B cell (primary cell): ENCODE measurements at regions not wholly inside any gene's neighbourhood (a gene's known extent, or its start where the extent isn't known, plus 50 kb on each side); places are given as distances from the start of the nearest gene placed in this dataset.
"Not testable (repeated sequence)": the region's sequence is repeated elsewhere in the genome, so short reads cannot be mapped to it uniquely, and the experiment has no call there.

Experiments
- ATAC-seq: fragments of 200-7000 bp; cut with Tn5 transposase; one replicate; pipeline ENCODE4 v1.10.0; 2021; ENCODE audit warnings: low read depth, mild to moderate bottlenecking, moderate number of reproducible peaks, moderate library complexity
- CTCF ChIA-PET: fragments of 350-600 bp; sonication (Branson Sonifier 250); formaldehyde crosslinking; loops from one replicate; lab custom pipeline; 2021; ENCODE audit warnings: antibody characterized with exemption, inconsistent platforms; lab: Charles Lee
- POLR2A ChIA-PET: fragments of 350-600 bp; sonication (Branson Sonifier 250); formaldehyde crosslinking; loops from one replicate; lab custom pipeline; 2021; ENCODE audit warnings: antibody characterized with exemption; lab: Charles Lee
- DNase-seq: peaks from one replicate; pipeline ENCODE4 v3.0.0; 2013
- H2AFZ ChIP-seq: 2 replicates; pipeline ENCODE4 v1.6.1; 2012; ENCODE audit warnings: mild to moderate bottlenecking, low read depth, low read length; ENCODE audit not compliant: insufficient read depth, poor library complexity, severe bottlenecking
- H3K27ac ChIP-seq, 2 donors: 1 replicate in 1 of 2; 2 replicates in 1 of 2; pipeline ENCODE4 v1.5.1; 2012 to 2013; ENCODE audit warnings: low read length in 2 of 2, mild to moderate bottlenecking in 2 of 2, moderate library complexity in 1 of 2
- H3K27me3 ChIP-seq, 4 experiments: fragments of 200-600 bp in 1 of 4; sonication (generic) in 1 of 4; replicated peaks in 1 of 4; 1 replicate in 2 of 4; 2 replicates in 2 of 4; pipeline versions ENCODE4 v1.6.1 to v1.7.0; 2013 to 2016; ENCODE audit warnings: low read length in 3 of 4, mild to moderate bottlenecking in 2 of 4, mixed read lengths in 1 of 4, moderate library complexity in 1 of 4; ENCODE audit not compliant: insufficient read depth in 4 of 4, control insufficient read depth in 3 of 4; ENCODE audit errors: control extremely low read depth in 1 of 4
- H3K36me3 ChIP-seq, 2 experiments: replicated peaks in 1 of 2; 1 replicate in 1 of 2; 2 replicates in 1 of 2; pipeline versions ENCODE4 v1.6.1 to v1.7.1; 2013; ENCODE audit warnings: low read length in 1 of 2; ENCODE audit not compliant: insufficient read depth in 2 of 2, control insufficient read depth in 1 of 2; ENCODE audit errors: control extremely low read depth in 1 of 2, extremely low read depth in 1 of 2
- H3K4me1 ChIP-seq, 2 donors: fragments of 200-600 bp in 1 of 2; sonication (generic) in 1 of 2; 1 replicate in 1 of 2; 2 replicates in 1 of 2; pipeline versions ENCODE4 v1.5.1 to v1.6.1; 2013 to 2017; ENCODE audit warnings: low read length in 2 of 2; ENCODE audit not compliant: control insufficient read depth in 2 of 2, insufficient read depth in 2 of 2
- H3K4me2 ChIP-seq: replicated peaks from 2 replicates; pipeline ENCODE3; 2012; ENCODE audit warnings: mild to moderate bottlenecking, low read depth, low read length; ENCODE audit not compliant: poor library complexity, severe bottlenecking
- H3K4me3 ChIP-seq, 5 experiments: fragments of 200-600 bp in 1 of 5; sonication (generic) in 1 of 5; 1 replicate in 3 of 5; 2 replicates in 2 of 5; pipeline versions ENCODE4 v1.5.1 to v1.7.0; 2011 to 2016; ENCODE audit warnings: low read length in 4 of 5, mild to moderate bottlenecking in 4 of 5, low read depth in 2 of 5, control low read depth in 1 of 5, moderate library complexity in 1 of 5; ENCODE audit not compliant: insufficient read depth in 1 of 5; ENCODE audit errors: control extremely low read depth in 1 of 5, extremely low read depth in 1 of 5
- H3K79me2 ChIP-seq: fragments of 200-600 bp; sonication (generic); one replicate; pipeline ENCODE4 v1.6.0; 2016; ENCODE audit warnings: low read length; ENCODE audit not compliant: control insufficient read depth, insufficient read depth
- H3K9ac ChIP-seq: fragments of 200-600 bp; sonication (generic); 2 replicates; pipeline ENCODE4 v1.6.1; 2017; ENCODE audit warnings: mild to moderate bottlenecking, low read length, moderate library complexity
- H3K9me3 ChIP-seq, 3 donors: one replicate each; pipeline versions ENCODE4 v1.6.1 to v1.7.1; 2013; ENCODE audit warnings: low read length in 2 of 3; ENCODE audit not compliant: control insufficient read depth in 2 of 3, insufficient read depth in 1 of 3; ENCODE audit errors: control extremely low read depth in 1 of 3
- H4K20me1 ChIP-seq: 2 replicates; pipeline ENCODE4 v1.6.0; 2012; ENCODE audit warnings: mild to moderate bottlenecking, low read length; ENCODE audit not compliant: insufficient read depth, control insufficient read depth, poor library complexity, severe bottlenecking
- H3K27ac Mint-ChIP-seq: one replicate; pipeline ENCODE4 v1.8.0; 2021; ENCODE audit warnings: mixed read lengths
- H3K27me3 Mint-ChIP-seq: one replicate; pipeline ENCODE4 v1.8.0; 2021; ENCODE audit warnings: mixed read lengths
- H3K4me1 Mint-ChIP-seq: one replicate; pipeline ENCODE4 v1.8.0; 2021; ENCODE audit warnings: mixed read lengths
- H3K4me3 Mint-ChIP-seq: one replicate; pipeline ENCODE4 v1.8.0; 2021; ENCODE audit warnings: mixed read lengths
- H3K9me3 Mint-ChIP-seq: one replicate; pipeline ENCODE4 v1.8.0; 2022; ENCODE audit warnings: mixed read lengths; ENCODE audit not compliant: insufficient read depth
- WGBS: methylation state at CpG from one replicate; pipeline ENCODE4 v1.1.5; 2013; ENCODE audit warnings: missing lambda C conversion rate; ENCODE audit not compliant: insufficient coverage; 5-methylcytosine and 5-hydroxymethylcytosine counted together
- intact Hi-C: fragments of 100-400 bp; cut with micrococcal nuclease; formaldehyde crosslinking; loops from one replicate; pipeline ENCODE4 v1.10.0; 2022

DNA sequence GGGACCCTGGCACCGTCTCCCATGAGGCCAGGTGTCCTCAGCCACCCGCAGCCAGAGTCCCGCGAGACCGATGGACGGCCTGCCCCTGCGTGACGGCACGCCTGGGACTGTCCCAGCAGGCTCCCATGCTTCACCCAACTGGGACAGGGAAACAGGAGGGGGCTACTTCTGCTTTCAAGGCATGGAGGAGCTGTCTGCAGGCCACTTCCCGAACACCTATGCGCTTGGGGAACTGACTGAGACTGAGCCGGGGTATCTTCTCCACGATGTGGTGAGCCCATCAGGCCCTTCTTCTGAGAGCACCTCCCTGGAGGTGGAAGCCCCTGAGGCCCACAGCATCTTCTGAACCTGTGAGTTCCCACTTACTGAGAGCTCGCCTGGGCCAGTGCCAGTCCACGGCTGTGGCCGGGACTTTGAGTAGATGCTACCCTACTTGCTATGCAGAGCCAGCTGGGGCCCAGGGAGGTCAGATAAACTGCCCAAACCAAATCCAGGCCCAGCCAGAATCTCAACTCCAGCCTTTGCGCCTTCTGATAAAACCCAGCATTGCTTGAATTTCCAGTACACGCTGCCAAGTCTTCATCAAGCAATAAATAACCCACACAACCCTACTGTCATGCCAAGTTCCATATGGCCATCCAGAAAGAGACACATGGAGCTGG lies 85.4 kb upstream of the METTL9 start:
- Mint-ChIP-seq H3K4me1 (peaks cover 75% of the 10 kb centered on the region), H3K4me3 (peak overlapping the region; percentile 62), H3K27ac (peak overlapping the region; percentile 83)
- H3K27me3 ChIP-seq, H3K9me3 Mint-ChIP-seq, intact Hi-C loops, H3K4me3 ChIP-seq, H2AFZ ChIP-seq, H3K9me3 ChIP-seq, H3K9ac ChIP-seq, H3K4me2 ChIP-seq, CTCF ChIA-PET, H3K27me3 Mint-ChIP-seq, POLR2A ChIA-PET: not testable (repeated sequence)
- H3K36me3 ChIP-seq, result peaks cover 0 to 24% of the 10 kb centered on the region in 2 experiments
- H3K4me1 ChIP-seq, result peaks cover 39 to 75% of the 10 kb centered on the region in 2 donors
- H3K27ac ChIP-seq, result peak overlapping the region in 1 of 2 donors; percentile 24
- DNase-seq, result peak; percentile 62
- peak; percentile 9 for ATAC-seq
- peaks cover 83% of the 10 kb centered on the region for H4K20me1 ChIP-seq
- WGBS, result 36% methylated on average over 18 of the region's 18 CpGs
- H3K79me2 ChIP-seq, result peaks cover 86% of the 10 kb centered on the region

DNA sequence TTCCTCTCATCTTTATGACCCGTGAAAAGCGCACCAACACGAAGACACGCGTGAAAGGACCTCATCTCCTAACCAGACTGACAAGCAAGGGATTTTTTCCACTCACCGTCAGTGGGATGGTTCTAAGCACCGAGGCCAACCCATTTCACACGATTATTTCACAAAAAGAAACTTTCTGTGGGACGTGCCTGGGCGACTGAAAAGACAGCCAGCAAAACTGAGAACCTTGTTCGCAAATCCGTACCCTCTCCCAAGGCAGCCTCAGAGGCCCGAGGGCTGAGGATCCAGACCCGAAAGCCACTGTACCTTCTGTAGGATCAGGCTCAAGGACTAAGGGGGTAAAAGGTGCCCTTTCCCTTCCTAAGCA lies 84.9 kb upstream of the METTL9 start:
- Histone ChIP-seq H3K36me3 (peaks cover 0 to 19% of the 10 kb centered on the region in 2 experiments), H4K20me1 (peaks cover 78% of the 10 kb centered on the region), H3K79me2 (peaks cover 86% of the 10 kb centered on the region), H3K4me1 (peaks cover 39 to 69% of the 10 kb centered on the region in 2 donors)
- H3K27me3 Mint-ChIP-seq, CTCF ChIA-PET, H3K27ac ChIP-seq, POLR2A ChIA-PET, ATAC-seq, H3K9ac ChIP-seq, H3K9me3 ChIP-seq, H3K4me2 ChIP-seq, intact Hi-C loops, DNase-seq, H2AFZ ChIP-seq, H3K27me3 ChIP-seq, H3K4me3 ChIP-seq, H3K9me3 Mint-ChIP-seq: not testable (repeated sequence)
- Mint-ChIP-seq H3K4me1 (peaks cover 72% of the 10 kb centered on the region), H3K27ac (peak overlapping the region; percentile 83), H3K4me3 (peak overlapping the region; percentile 62)
- 93% methylated on average over 5 of the region's 14 CpGs for WGBS

DNA sequence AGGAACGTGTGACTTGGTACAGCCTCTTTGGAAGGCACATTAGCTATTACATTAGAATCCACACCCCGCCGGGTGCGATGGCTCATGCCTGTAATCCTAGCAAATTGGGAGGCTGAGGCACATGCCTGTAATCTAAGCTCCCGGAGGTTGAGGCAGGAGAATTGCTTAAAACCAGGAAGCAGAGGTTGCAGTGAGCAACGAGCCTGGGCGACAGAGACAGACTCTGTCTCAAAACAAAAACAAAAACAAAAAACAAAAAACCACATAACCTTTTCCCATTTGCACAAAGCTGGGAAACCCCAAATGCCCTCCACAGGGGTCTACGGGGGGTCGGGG lies 82.7 kb upstream of the METTL9 start:
- Histone ChIP-seq H4K20me1 (peaks cover 56% of the 10 kb centered on the region), H3K36me3 (peaks cover 0 to 12% of the 10 kb centered on the region in 2 experiments), H3K79me2 (peaks cover 66% of the 10 kb centered on the region), H3K4me1 (peaks cover 42 to 66% of the 10 kb centered on the region in 2 donors)
- H3K4me3 ChIP-seq, H3K27me3 Mint-ChIP-seq, H3K9me3 ChIP-seq, H3K9me3 Mint-ChIP-seq, H3K27me3 ChIP-seq, DNase-seq, ATAC-seq, CTCF ChIA-PET, H2AFZ ChIP-seq, H3K9ac ChIP-seq, intact Hi-C loops, H3K4me2 ChIP-seq, H3K27ac ChIP-seq: not testable (repeated sequence)
- POLR2A ChIA-PET, result interaction anchor here (0.9 to 1.9 kb wide), 2 partner anchors 9 to 15 kb away, joined by 3 to 10 read pairs; no protein-coding TSS in a partner anchor
- WGBS, result 88% methylated on average over 4 of the region's 9 CpGs
- Mint-ChIP-seq H3K4me1 (peaks cover 58% of the 10 kb centered on the region), H3K27ac (peak overlapping the region; percentile 71), H3K4me3 (peak overlapping the region; percentile 62)

DNA sequence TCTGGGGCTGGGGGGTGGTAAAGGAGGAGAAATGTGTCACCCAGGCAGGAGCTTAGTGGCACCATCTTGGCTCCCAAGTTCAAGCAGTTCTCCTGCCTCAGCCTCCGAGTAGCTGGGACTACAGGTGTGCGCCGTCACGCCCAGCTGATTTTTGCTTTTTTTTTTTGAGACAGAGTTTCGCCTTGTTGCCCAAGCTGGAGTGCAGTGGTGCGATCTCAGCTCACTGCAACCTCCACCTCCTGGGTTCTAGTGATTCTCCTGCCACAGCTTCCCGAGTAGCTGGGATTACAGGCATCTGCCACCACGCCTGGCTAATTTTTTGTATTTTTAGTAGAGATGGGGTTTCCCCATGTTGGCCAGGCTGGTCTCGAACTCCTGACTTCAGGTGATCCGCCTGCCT lies 82.1 kb upstream of the METTL9 start:
- H3K27ac ChIP-seq, result peak overlapping the region; percentile 46 to 69

More for the DNA sequence above, 82.1 kb upstream of the METTL9 start:
- Histone ChIP-seq H3K4me1 (peaks cover 41 to 60% of the 10 kb centered on the region in 2 donors), H3K79me2 (peaks cover 60% of the 10 kb centered on the region), H3K4me3 (peak overlapping the region in 1 of 5 experiments; percentile 12), H4K20me1 (peaks cover 50% of the 10 kb centered on the region)
- H3K4me1 Mint-ChIP-seq, result peaks cover 53% of the 10 kb centered on the region
- ATAC-seq (peak; percentile 6), DNase-seq (peak; percentile 78)
- H3K36me3 ChIP-seq, CTCF ChIA-PET, H3K9ac ChIP-seq, H3K9me3 Mint-ChIP-seq, H3K9me3 ChIP-seq, H3K27me3 ChIP-seq, H3K27me3 Mint-ChIP-seq, H3K4me2 ChIP-seq, intact Hi-C loops, H2AFZ ChIP-seq: not testable (repeated sequence)
- 1% methylated on average over 6 of the region's 10 CpGs for WGBS
- H3K27ac Mint-ChIP-seq, result peak overlapping the region; percentile 90
- H3K4me3 Mint-ChIP-seq, result peak overlapping the region; percentile 77
- POLR2A ChIA-PET, result interaction anchor here (0.9 to 1.9 kb wide), 2 partner anchors 10 to 15 kb away, joined by 3 to 10 read pairs; no protein-coding TSS in a partner anchor
